ENCODE measurements at regions not wholly inside any gene's neighbourhood (a gene's known extent, or its start where the extent isn't known, plus 50 kb on each side); places are given as distances from the start of the nearest gene placed in this dataset.

- intact Hi-C loops (cut with DNase I) = no loop called here
- Histone ChIP-seq H3K4me1 (no peaks in the 10 kb centered on the region), H3K4me3 (no peak overlapping the region), H3K36me3 (no peaks in the 10 kb centered on the region), H3K27ac (no peak overlapping the region), H3K27me3 (no peaks in the 10 kb centered on the region), H3K9me3 (no peaks in the 10 kb centered on the region)
- no peak for DNase-seq
- no peak for ATAC-seq
- TF ChIP-seq CTCF (IDR thresholded peaks at IDR 0.05) = no peak
Measured at GRCh38 chr7:40978047-40978446, 724.8 kb downstream of the INHBA start.

- intact Hi-C loops (cut with DNase I) = no loop called here
- Histone ChIP-seq H3K4me3 (no peak overlapping the region), H3K27me3 (no peaks in the 10 kb centered on the region), H3K27ac (no peak overlapping the region), H3K9me3 (no peaks in the 10 kb centered on the region), H3K4me1 (no peaks in the 10 kb centered on the region), H3K36me3 (no peaks in the 10 kb centered on the region)
- TF ChIP-seq CTCF (IDR thresholded peaks at IDR 0.05) = no peak
- ATAC-seq (no peak), DNase-seq (no peak)
Measured at GRCh38 chr7:40977533-40977932, 725.4 kb downstream of the INHBA start.

- H3K9me3 ChIP-seq = no peaks in the 10 kb centered on the region
- DNase-seq (no peak), ATAC-seq (no peak)
- H3K36me3 ChIP-seq = no peaks in the 10 kb centered on the region
- no peak for TF ChIP-seq CTCF (IDR thresholded peaks at IDR 0.05)
- no peaks in the 10 kb centered on the region for H3K27me3 ChIP-seq
- no peak overlapping the region for H3K4me3 ChIP-seq
- H3K4me1 ChIP-seq = no peaks in the 10 kb centered on the region
- intact Hi-C loops (cut with DNase I) = no loop called here
- no peak overlapping the region for H3K27ac ChIP-seq
Measured at GRCh38 chr7:40972426-40972825, 730.5 kb downstream of the INHBA start.

- Histone ChIP-seq H3K4me3 (no peak overlapping the region), H3K4me1 (no peaks in the 10 kb centered on the region), H3K9me3 (no peaks in the 10 kb centered on the region), H3K36me3 (no peaks in the 10 kb centered on the region), H3K27ac (no peak overlapping the region), H3K27me3 (no peaks in the 10 kb centered on the region)
- TF ChIP-seq CTCF (IDR thresholded peaks at IDR 0.05) = no peak
- ATAC-seq = no peak
- DNase-seq = no peak
- intact Hi-C loops (cut with DNase I) = no loop called here
Measured at GRCh38 chr7:40969641-40970040, 733.2 kb downstream of the INHBA start.

- H3K27me3 ChIP-seq = no peaks in the 10 kb centered on the region
- DNase-seq = no peak
- no peaks in the 10 kb centered on the region for H3K36me3 ChIP-seq
- no peak for TF ChIP-seq CTCF (IDR thresholded peaks at IDR 0.05)
- H3K4me1 ChIP-seq = no peaks in the 10 kb centered on the region
- no peaks in the 10 kb centered on the region for H3K9me3 ChIP-seq
- H3K4me3 ChIP-seq = no peak overlapping the region
- intact Hi-C loops (cut with DNase I) = no loop called here
- no peak overlapping the region for H3K27ac ChIP-seq
- ATAC-seq = no peak
Measured at GRCh38 chr7:40966693-40967092, 736.2 kb downstream of the INHBA start.

GRCh38 chr7:40965774-40966173 lies 737.1 kb downstream of the INHBA start:
- Histone ChIP-seq H3K4me3 (no peak overlapping the region), H3K9me3 (no peaks in the 10 kb centered on the region), H3K4me1 (no peaks in the 10 kb centered on the region), H3K27me3 (no peaks in the 10 kb centered on the region), H3K36me3 (no peaks in the 10 kb centered on the region), H3K27ac (no peak overlapping the region)
- no peak for DNase-seq
- no peak for TF ChIP-seq CTCF (IDR thresholded peaks at IDR 0.05)
- intact Hi-C loops (cut with DNase I) = no loop called here
- ATAC-seq = no peak
